HG02970 (cell line): ENCODE measurements at regions not wholly inside any gene's neighbourhood (a gene's known extent, or its start where the extent isn't known, plus 50 kb on each side); places are given as distances from the start of the nearest gene placed in this dataset.

ENCODE experiments used
- ATAC-seq: cut with Tn5 transposase; IDR thresholded peaks from one replicate; pipeline ENCODE4 v1.9.1; 2021; ENCODE audit warnings: mild to moderate bottlenecking, moderate library complexity, moderate number of reproducible peaks; ENCODE audit not compliant: unreplicated experiment, low FRiP score

GRCh38 chr12:66066137-66066928 lies 64.2 kb downstream of the LLPH start:
- peak; percentile 71 for ATAC-seq

- ATAC-seq, result no peak
Measured at GRCh38 chr12:66065641-66066136, 64.9 kb downstream of the LLPH start.

- no peak for ATAC-seq
Measured at GRCh38 chr12:66065150-66065549, 65.4 kb downstream of the LLPH start.

- ATAC-seq, result no peak
Measured at GRCh38 chr12:66063916-66064315, 66.6 kb downstream of the LLPH start.

- ATAC-seq, result no peak
Measured at GRCh38 chr12:66062290-66062625, 68.3 kb downstream of the LLPH start.

- no peak for ATAC-seq
Measured at GRCh38 chr12:66061557-66062289, 68.8 kb downstream of the LLPH start.

- ATAC-seq, result no peak
Measured at GRCh38 chr12:66061076-66061475, 69.5 kb downstream of the LLPH start.

GRCh38 chr12:66060163-66060907 lies 70.2 kb downstream of the LLPH start:
- no peak for ATAC-seq

GRCh38 chr12:66059666-66060065 lies 70.9 kb downstream of the LLPH start:
- ATAC-seq, result no peak

GRCh38 chr12:66058554-66058953 lies 72.0 kb downstream of the LLPH start:
- ATAC-seq, result no peak

- peak; percentile 76 for ATAC-seq
Measured at GRCh38 chr12:66055837-66056319, 74.7 kb downstream of the LLPH start.

GRCh38 chr12:66052988-66053615 lies 77.4 kb downstream of the LLPH start:
- ATAC-seq, result no peak

GRCh38 chr12:66051361-66051760 lies 79.2 kb downstream of the LLPH start:
- no peak for ATAC-seq

- no peak for ATAC-seq
Measured at GRCh38 chr12:66050610-66051009, 79.9 kb downstream of the LLPH start.

GRCh38 chr12:66050283-66050576 lies 80.3 kb downstream of the LLPH start:
- ATAC-seq, result no peak

- no peak for ATAC-seq
Measured at GRCh38 chr12:66049538-66050282, 80.8 kb downstream of the LLPH start.

- no peak for ATAC-seq
Measured at GRCh38 chr12:66048835-66049537, 81.6 kb downstream of the LLPH start.

GRCh38 chr12:66048218-66048834 lies 82.2 kb downstream of the LLPH start:
- no peak for ATAC-seq

GRCh38 chr12:66047411-66048021 lies 83.0 kb downstream of the LLPH start:
- peak; percentile 89 for ATAC-seq
